NCI-H1105 (cell line): ENCODE measurements at regions not wholly inside any gene's neighbourhood (a gene's known extent, or its start where the extent isn't known, plus 50 kb on each side); places are given as distances from the start of the nearest gene placed in this dataset.
A peak's percentile ranks its signal among the peaks of the same experiment; 100 is the strongest.

ENCODE experiments used
- DNase-seq: peaks from one replicate; lab custom pipeline; 2025; lab: John Stamatoyannopoulos, UW

DNA sequence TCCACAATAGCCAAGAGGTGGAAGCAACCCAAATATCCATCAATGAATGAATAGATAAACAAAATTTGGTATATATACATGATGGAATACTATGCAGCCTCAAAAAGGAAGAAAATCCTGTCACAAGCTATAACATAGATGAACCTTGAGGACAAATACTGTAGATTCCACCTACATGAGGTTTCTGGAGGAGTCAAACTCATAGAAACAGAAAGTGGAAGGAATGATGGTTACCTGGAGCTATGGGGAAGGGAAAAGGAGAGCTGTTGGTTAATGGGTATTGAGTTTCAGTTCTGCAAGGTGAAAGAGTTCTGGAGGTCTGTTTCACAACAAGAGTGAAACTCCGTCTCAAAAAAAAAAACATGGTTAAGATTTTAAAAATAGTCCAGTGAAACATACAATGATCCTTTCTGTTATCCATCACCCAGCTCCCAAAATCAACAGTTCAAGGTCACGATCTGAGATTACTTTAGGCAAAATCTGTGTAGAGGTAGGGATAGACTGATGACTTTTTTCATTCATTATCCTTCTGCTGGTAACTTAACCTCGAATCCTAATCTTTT, 80.8 kb upstream of the HNRNPU start:
- no peak for DNase-seq

GRCh38 chr1:244941121-244941520, 76.8 kb upstream of the HNRNPU start:
- no peak for DNase-seq

DNA sequence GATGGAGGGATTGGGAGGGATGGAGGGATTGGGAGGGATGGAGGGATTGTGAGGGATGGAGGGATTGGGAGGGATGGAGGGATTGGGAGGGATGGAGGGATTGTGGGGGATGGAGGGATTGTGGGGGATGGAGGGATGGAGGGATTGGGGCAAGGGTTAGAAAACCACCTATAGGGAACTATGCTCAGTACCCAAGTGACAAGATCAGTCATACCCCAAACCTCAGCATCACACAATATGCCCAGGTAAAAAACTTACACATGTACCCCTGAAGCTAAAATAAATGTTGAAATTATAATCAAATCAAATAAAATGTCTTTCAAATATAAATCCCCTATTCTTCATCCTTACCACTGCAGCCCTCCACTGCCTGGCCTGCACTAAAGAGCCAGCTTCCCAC, 72.8 kb upstream of the HNRNPU start:
- DNase-seq: no peak

- DNase-seq: no peak
Measured at GRCh38 chr1:244920911-244921761, 56.8 kb upstream of the HNRNPU start.

DNA sequence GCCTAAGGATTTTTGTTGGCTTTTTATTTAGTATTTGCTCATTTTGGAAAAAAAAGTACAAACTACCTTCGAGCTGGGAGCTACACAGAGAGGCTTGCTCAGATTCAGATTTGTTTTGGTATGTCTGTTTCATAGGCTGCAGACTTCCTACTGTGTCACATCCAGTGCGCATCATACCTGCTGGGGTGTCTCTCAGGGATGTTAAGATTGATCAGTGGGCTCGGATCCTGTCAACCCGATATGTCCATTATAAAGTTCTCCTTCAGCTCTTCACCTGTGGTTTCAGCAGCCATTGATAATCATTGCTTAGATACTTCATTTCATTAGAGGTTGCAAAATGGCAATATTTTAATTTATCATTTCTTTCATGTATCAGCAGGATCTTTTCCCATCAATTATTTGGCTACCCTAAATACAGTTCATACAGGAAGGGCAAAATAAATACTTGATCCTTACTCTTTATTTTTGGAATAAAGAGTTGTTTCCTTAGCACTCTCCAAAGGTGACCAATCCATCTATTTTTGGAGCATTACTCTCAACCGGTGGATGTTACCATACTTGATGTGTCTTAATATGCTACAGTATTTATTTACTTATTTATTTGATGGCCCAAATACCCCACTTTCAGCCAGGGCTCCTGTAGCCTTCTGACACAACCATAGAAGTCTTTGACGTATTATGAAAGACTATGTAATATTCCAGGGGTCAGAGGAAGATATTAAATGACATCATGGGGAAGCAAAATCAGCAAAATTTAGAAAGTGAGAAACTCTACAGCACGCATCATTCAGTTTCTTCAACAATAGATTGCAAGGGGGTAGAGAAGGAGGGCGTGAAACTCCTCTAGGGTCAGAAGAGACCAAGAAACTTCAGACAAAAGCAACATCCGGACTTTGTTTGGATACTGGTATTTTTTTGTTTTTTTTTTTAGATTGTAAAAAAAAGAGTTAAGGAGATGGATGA, 55.3 kb upstream of the HNRNPU start:
- DNase-seq: no peak

- DNase-seq: peak; percentile 13
Measured at GRCh38 chr1:244918421-244919319, 54.3 kb upstream of the HNRNPU start.

- no peak for DNase-seq
Measured at GRCh38 chr1:244917073-244917670, 52.8 kb upstream of the HNRNPU start.

DNA sequence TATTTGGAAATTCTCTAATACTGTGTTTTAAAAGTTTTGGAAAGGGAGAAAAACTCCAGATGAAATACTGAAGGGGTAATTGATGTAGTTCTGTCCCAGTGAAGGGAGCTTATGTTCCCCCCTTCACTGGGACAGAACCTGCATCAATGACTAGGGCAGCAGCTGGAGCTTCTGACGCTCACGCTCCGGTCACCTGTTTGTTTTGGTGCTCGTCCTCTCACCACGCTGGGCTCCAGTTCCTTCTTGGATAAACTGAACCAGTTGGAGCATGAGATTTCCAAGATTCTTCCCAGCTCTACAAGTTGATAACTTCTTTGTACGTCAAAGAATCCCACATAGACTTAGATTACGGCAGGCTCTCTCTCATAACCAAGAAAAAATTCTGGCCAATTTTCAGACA, 51.4 kb upstream of the HNRNPU start:
- DNase-seq: no peak

DNA sequence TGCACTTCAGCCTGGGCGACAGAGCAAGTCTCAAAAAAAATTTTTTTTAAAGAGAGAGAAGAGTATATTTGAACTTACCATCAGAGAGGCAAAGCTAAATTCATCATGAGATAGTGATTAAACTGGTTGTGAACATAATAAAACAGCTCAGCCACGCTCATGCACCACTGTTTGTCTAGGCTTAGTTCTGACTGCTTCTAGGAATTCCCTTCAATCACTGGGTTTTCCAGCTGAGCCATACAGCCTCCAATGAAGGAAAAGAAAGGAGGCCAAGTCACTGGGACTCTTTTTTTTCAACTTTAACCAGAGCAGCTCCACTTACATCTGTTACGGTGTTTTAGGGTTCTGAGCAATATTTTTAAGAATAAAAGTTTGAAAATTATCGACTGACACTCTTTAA, 50.4 kb upstream of the HNRNPU start:
- no peak for DNase-seq
